GM19193 (cell line): ENCODE measurements at regions not wholly inside any gene's neighbourhood (a gene's known extent, or its start where the extent isn't known, plus 50 kb on each side); places are given as distances from the start of the nearest gene placed in this dataset.

Experiments used
- POLR2A ChIP-seq: IDR thresholded peaks from 4 replicates; pipeline ENCODE4 v1.6.1; 2011; ENCODE audit not compliant: insufficient read depth, insufficient read length; ENCODE audit errors: extremely low read depth

- no peak for TF ChIP-seq POLR2A
Observed at GRCh38 chr15:38928431-38928830, 363.8 kb upstream of the RASGRP1 start.

DNA sequence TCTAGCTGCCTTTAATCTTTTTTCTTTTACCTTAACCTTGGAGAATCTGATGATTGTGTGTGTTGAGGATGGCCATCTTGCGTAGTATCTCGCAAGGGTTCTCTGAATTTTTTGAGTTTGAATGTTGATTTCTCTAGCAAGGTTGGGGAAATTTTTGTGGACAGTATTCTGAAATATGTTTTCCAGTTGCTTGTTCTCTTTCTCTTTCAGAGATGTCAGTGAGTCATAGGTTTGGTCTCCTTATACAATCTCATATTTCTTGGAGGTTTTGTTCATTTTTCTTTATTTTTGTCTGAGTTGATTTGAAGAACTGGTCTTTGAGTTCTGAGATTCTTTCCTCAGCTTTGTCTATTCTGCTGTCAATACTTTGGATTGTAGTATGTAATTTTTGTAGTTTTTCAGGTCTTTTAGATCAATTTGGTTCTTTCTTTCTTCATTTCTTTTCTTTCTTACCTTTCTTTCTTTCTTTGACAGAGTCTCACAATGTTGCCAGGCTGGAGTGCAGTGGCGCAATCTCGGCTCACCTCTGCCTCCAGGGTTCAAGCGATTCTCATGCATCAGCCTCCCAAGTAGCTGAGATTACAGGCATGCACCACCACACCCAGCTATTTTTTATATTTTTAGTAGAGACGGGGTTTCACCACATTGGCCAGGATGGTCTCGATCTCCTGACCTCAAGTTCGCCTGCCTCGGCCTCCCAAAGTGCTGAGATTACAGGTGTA is 366.4 kb upstream of the RASGRP1 start:
- TF ChIP-seq POLR2A = no peak

- TF ChIP-seq POLR2A = no peak
Observed at GRCh38 chr15:38941399-38941953, 376.9 kb upstream of the RASGRP1 start.

GRCh38 chr15:38944536-38944935 is 379.9 kb upstream of the RASGRP1 start:
- TF ChIP-seq POLR2A = no peak

- TF ChIP-seq POLR2A = no peak
Observed at GRCh38 chr15:38945551-38946298, 381.1 kb upstream of the RASGRP1 start.

DNA sequence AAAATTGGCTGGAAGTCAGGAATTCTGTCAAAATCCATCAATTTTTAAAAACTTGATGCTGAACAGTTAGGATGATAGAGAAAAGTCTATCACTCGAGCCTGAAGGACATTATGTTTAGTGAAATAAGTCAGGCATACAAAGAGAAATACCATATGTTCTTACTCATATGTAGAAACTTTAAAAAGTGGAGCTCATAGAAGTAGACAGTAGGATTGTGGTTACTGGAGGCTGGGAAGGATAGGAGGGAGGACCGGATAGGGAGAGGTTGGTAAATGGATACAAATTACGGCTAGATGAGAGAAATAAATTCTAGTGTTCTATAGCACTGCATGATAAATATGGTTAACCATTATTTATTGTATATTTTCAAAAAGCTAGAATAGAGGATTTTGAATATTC is 389.5 kb upstream of the RASGRP1 start:
- TF ChIP-seq POLR2A = no peak

- no peak for TF ChIP-seq POLR2A
Observed at GRCh38 chr15:38961456-38961855, 396.8 kb upstream of the RASGRP1 start.

- no peak for TF ChIP-seq POLR2A
Observed at GRCh38 chr15:38961931-38962330, 397.3 kb upstream of the RASGRP1 start.

DNA sequence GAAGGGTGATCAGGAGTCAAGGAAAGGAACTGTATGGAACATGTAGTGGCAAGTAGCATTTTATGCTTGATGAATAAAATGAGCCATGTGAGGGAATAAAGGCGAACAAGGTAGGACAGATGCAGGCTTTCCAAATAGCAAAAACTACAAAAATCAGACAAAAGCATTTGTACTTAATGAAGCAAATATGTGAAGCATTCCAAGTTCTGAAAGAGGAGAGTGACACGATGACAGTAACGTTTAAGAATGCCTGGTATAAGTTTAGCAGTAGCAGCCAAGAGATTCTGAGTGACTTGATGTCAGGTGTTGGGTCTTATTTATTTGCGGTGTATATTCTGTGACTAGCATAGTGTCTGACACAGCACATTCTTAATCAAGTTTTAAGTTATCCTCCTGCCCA is 408.2 kb upstream of the RASGRP1 start:
- TF ChIP-seq POLR2A = no peak

GRCh38 chr15:38975282-38975990 is 410.8 kb upstream of the RASGRP1 start:
- no peak for TF ChIP-seq POLR2A

DNA sequence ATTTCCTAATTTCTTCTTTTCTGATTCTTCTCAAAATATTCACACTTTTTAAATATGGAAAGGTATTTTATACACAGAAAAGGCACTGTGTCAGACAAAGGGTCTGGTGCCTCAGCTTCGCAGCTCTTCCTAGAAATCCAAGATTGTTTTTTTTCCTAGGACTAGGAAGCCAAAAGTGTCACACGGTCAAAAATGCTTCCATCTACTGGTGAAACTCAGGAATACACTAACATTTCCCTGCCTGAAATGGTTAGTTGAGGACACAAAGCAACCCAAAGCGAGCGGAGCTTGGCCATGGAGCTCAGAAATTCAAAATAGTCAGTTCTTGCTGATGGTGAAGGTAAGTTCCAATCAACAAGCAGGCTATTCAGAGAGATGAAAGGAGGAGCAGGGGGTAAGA is 426.5 kb upstream of the RASGRP1 start:
- TF ChIP-seq POLR2A = no peak

GRCh38 chr15:38991701-38992100 is 427.1 kb upstream of the RASGRP1 start:
- no peak for TF ChIP-seq POLR2A

DNA sequence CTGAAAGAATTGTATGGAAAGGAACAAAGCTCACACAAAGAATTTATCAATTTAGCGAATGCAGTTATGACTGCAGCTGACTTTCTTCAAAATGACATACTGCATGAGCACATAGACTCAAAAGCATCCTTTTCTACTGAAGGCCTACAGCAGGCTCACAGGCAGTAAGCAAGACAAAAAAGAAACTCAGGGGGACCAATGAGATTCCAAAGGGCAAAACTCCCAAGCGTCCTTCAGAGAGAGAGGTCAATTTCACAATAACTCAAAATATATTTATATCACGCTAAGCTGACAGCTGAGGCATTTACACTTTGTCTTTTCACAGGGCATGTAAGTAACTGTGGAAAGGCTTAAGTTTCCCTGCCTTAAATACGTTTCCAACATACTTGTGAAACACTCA is 427.9 kb upstream of the RASGRP1 start:
- TF ChIP-seq POLR2A = no peak

- no peak for TF ChIP-seq POLR2A
Observed at GRCh38 chr15:38992930-38993329, 428.3 kb upstream of the RASGRP1 start.

- TF ChIP-seq POLR2A = no peak
Observed at GRCh38 chr15:38994310-38994709, 429.7 kb upstream of the RASGRP1 start.
